GM21367 (cell line): ENCODE measurements at regions not wholly inside any gene's neighbourhood (a gene's known extent, or its start where the extent isn't known, plus 50 kb on each side); places are given as distances from the start of the nearest gene placed in this dataset.

Experiments used
- ATAC-seq: cut with Tn5 transposase; IDR thresholded peaks from one replicate; pipeline ENCODE4 v1.9.1; 2021; ENCODE audit not compliant: unreplicated experiment

GRCh38 chr20:57860576-57860975 is 150.8 kb upstream of the PMEPA1 start:
- ATAC-seq, result no peak

GRCh38 chr20:57857969-57858368 is 148.2 kb upstream of the PMEPA1 start:
- ATAC-seq, result no peak

GRCh38 chr20:57857118-57857517 is 147.3 kb upstream of the PMEPA1 start:
- no peak for ATAC-seq

GRCh38 chr20:57856658-57857057 is 146.8 kb upstream of the PMEPA1 start:
- ATAC-seq, result no peak

- ATAC-seq, result no peak
These were observed 142.0 kb upstream of the PMEPA1 start for GRCh38 chr20:57851796-57852195.

GRCh38 chr20:57851025-57851682 is 141.3 kb upstream of the PMEPA1 start:
- no peak for ATAC-seq

- no peak for ATAC-seq
These were observed 139.9 kb upstream of the PMEPA1 start for GRCh38 chr20:57849521-57850215.

- ATAC-seq, result no peak
These were observed 139.3 kb upstream of the PMEPA1 start for GRCh38 chr20:57849121-57849520.

- no peak for ATAC-seq
These were observed 138.5 kb upstream of the PMEPA1 start for GRCh38 chr20:57848282-57848681.

- ATAC-seq, result no peak
These were observed 137.3 kb upstream of the PMEPA1 start for GRCh38 chr20:57847104-57847503.

GRCh38 chr20:57844626-57845596 is 135.1 kb upstream of the PMEPA1 start:
- ATAC-seq, result no peak

- ATAC-seq, result no peak
These were observed 134.3 kb upstream of the PMEPA1 start for GRCh38 chr20:57843941-57844625.

- no peak for ATAC-seq
These were observed 132.9 kb upstream of the PMEPA1 start for GRCh38 chr20:57842720-57843119.

- ATAC-seq, result no peak
These were observed 131.6 kb upstream of the PMEPA1 start for GRCh38 chr20:57841297-57841866.

- ATAC-seq, result no peak
These were observed 130.9 kb upstream of the PMEPA1 start for GRCh38 chr20:57840504-57841296.

GRCh38 chr20:57840066-57840465 is 130.3 kb upstream of the PMEPA1 start:
- ATAC-seq, result no peak

GRCh38 chr20:57838670-57839151 is 128.9 kb upstream of the PMEPA1 start:
- ATAC-seq, result no peak

GRCh38 chr20:57837208-57838035 is 127.6 kb upstream of the PMEPA1 start:
- no peak for ATAC-seq
